GM21515 (cell line): ENCODE measurements at regions not wholly inside any gene's neighbourhood (a gene's known extent, or its start where the extent isn't known, plus 50 kb on each side); places are given as distances from the start of the nearest gene placed in this dataset.
"Not testable (repeated sequence)": the region's sequence is repeated elsewhere in the genome, so short reads cannot be mapped to it uniquely, and the experiment has no call there.

Experiments
- ATAC-seq: cut with Tn5 transposase; IDR thresholded peaks from one replicate; pipeline ENCODE4 v1.9.1; 2021; ENCODE audit not compliant: unreplicated experiment

DNA sequence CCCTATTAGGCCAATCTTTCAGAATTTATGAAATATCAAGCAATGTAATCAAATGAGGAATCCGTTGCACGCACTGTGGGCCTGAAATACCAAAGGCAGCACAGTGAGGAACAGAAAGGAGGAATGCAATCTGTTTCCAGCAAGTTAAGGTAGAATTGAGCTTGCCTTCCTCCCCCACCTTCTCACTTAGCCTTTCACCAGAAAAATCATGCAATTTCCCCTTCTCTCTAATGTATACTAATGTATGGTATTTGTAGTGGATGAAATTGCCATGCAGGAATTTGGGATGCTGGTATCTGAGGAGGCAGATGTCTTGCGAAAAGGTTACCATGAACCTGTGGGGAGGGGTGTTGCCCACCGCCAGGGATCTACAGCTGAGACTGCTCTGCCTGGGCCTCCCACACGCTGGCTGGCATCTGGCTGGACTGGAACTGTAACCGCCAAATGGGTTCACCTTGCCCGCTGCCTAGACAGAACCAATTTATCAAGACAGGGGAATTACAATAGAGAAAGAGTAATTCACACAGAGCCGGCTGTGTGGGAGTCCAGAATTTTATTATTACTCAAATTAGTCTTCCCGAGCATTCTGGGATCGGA is 222.4 kb upstream of the MYLIP start:
- ATAC-seq, result no peak

DNA sequence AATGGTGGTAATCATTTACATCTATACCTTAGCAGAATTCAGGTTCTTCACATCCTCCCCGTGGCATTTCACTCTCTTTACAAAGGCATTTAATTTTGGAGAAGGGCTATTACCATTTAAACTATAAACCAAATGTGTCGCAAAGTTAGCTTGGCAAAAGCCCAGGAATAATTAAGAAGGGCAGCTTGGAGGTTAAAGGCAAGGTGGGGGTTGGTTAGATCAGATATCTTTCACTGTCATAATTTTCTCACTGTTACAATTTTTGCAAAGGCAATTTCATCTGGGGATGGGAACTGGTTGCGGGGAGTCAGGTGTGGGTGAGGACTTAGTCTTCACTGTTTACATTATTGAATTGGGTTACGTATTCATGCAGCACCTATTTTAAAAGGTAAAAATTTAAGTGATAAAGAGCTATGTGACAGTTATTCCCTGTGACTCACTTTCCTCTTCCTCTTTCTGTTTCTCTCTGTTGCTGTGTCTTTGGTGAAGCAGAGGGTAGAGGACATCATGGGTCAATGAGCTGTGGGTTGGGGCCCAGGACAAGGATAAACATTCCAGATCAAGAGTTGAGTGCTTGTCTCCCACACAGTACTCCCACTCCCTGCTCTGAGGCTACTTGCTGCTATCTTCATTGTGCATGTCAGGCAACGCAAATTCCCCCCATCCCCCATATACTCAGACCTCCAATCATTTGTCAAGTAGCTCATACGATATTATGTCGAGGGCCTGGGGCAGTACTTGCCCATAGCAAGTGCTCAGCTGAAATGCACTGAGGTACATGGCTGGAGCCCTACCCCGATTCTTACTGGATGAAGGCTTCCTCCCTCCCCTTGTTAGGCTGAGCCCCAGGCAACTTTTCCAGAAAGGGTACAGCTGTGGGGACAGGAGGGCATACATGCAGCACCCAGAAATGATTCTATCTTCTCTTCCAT is 223.1 kb upstream of the MYLIP start:
- ATAC-seq, result no peak

DNA sequence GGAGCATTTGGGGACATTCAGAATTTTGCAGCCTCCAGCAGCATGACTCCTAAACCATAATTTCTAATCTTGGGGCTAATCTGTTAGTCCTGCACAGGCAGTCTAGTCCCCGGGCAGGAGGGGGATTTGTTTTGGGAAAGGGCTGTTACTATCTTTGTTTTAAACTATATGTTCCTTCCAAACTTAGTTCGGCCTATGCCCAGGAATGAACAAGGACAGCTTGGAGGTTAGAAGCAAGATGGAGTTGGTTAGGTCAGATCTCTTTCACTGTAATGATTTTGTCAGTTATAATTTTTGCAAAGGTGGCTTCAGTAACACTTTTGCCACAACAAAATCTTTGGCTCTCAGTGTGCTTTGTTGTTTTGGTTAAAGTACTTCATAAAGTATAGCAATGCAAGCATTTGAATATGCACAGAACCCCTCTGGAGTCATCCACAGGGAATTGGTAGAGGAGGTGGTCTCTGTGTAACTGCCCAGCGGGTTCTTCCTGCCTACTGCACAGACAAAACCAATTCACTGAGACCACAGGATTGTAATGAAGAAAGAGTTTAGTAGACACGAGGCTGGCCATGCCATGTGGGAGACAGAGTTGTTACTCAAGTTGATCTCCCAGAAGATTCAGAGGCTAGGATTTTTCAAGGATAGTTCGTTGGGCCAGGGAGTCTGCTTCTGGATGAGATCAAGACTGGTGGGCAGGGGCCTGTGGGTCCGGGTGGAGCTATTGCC is 224.1 kb upstream of the MYLIP start:
- ATAC-seq, result no peak

GRCh38 chr6:15901141-15902115 is 227.5 kb upstream of the MYLIP start:
- peak; percentile 77 for ATAC-seq

- no peak for ATAC-seq
Measured at GRCh38 chr6:15898693-15899092, 230.2 kb upstream of the MYLIP start.

- ATAC-seq, result no peak
Measured at GRCh38 chr6:15897063-15897876, 231.6 kb upstream of the MYLIP start.

- no peak for ATAC-seq
Measured at GRCh38 chr6:15894973-15895725, 232.3 kb upstream of the DTNBP1 start.

- no peak for ATAC-seq
Measured at GRCh38 chr6:15893556-15894253, 230.9 kb upstream of the DTNBP1 start.

GRCh38 chr6:15892369-15892768 is 229.5 kb upstream of the DTNBP1 start:
- no peak for ATAC-seq

- no peak for ATAC-seq
Measured at GRCh38 chr6:15888798-15889772, 226.3 kb upstream of the DTNBP1 start.

DNA sequence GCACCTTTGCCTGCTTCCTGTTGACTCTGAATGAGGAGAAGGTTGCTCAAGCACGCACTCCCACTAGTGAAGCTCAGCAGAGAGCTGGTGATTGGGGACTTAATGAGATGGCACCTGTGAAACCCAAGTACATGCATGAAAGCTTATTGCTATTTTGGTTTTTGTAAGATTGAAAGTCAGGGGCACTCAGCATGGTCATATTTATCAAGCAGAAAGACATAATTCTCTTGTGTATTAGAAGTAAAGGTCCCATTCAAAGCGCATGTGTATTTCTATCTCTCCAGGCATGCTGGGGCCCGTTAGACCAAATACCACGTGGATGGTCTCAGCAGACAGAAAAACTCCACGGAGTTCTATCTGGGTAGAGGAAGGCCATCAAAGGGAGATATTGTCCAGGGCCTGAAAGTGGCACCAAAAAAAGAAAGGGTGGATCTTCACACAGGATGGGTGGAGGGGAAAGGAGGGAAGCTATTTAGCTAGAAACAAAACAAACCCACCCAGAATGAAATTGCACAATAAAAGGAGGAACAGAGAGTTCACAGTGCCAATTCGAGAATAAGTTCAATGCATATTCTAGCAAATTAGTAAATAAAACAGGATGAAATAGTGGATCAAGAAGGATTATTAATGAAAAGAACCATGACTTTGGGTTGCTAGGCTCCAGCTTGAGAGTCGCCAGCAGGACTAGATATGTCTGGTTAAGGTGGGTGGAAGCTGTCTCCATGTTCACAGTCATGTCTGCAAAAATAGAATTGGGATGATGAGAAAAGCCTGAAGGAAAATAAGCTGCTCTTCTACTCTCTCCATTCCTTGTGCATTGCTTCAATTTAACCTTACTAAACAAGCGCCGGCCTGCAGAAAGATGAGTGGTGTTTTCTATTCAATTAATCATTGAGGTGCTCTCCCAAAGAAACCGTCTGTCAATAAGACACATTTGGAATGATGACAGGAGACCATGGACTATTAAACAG is 224.9 kb upstream of the DTNBP1 start:
- ATAC-seq, result no peak

DNA sequence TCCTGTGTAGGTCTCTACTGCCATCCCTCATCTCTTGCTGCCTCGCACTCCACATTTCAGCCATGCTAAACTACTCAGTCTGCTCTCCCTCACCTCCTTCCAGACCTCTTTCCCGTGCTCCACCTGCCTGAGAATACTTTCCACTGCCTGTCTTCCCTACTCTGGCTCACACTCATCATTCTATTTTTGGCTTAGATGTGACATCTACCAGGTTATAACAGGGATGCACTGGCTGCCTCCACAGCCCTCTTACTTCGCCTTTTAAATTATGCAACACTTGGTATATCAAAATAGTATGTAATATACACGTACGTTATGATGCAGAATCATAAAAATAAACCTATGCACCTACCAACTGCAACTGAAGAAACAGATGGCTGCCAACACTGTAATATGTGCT is 222.8 kb upstream of the DTNBP1 start:
- ATAC-seq, result no peak

DNA sequence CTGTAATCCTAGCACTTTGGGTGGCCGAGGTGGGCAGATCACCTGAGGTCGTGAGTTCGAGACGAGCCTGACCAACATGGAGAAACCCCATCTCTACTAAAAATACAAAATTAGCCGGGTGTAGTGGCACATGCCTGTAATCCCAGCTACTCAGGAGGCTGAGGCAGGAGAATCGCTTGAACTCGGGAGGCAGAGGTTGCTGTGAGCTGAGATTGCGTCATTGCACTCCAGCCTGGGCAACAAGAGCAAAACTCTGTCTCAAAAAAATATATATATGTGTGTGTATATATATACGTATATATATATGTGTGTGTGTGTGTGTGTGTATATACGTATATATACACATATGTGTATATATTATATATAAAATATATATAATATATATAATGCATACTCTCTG is 220.8 kb upstream of the DTNBP1 start:
- not testable (repeated sequence) for ATAC-seq

GRCh38 chr6:15882915-15883314 is 220.1 kb upstream of the DTNBP1 start:
- no peak for ATAC-seq

DNA sequence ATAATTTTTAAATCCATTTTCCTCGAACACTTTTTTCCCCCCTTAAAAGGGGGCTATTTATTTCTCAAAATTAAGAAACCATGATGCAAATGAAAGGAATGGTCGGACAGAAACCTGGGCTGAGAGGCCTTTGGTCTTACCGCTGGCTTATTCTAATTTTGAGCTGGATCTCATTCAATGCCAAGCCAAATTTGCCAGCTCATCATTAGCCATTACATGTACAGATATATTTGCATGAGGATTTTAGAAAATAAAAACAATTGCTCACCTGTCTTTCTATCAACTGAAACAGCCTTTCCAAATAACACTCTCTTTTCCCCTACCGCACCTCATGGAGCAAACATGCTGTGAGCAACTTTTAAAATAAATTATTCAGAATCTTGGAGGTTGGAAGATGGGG is 219.5 kb upstream of the DTNBP1 start:
- ATAC-seq, result no peak

DNA sequence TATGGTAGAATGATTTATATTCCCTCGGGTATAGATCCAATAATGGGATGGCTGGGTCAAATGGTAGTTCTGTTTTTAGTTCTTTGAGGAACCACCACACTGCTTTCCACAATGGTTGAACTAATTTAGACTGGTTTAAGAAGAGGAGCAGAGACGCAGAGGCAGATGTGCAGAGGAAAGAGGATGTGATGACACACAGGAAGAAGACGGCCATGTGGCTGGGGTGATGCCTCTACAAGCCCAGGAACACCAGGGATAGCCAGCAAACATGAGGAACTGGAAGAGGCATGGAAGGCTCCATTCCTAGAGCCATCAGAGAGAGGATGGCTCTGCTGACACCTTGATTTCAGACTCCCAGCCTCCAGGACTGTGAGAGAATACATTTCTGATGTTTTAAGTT is 218.3 kb upstream of the DTNBP1 start:
- no peak for ATAC-seq
